ENCODE measurements at regions not wholly inside any gene's neighbourhood (a gene's known extent, or its start where the extent isn't known, plus 50 kb on each side); places are given as distances from the start of the nearest gene placed in this dataset.
A peak's percentile ranks its signal among the peaks of the same experiment; 100 is the strongest.

DNA sequence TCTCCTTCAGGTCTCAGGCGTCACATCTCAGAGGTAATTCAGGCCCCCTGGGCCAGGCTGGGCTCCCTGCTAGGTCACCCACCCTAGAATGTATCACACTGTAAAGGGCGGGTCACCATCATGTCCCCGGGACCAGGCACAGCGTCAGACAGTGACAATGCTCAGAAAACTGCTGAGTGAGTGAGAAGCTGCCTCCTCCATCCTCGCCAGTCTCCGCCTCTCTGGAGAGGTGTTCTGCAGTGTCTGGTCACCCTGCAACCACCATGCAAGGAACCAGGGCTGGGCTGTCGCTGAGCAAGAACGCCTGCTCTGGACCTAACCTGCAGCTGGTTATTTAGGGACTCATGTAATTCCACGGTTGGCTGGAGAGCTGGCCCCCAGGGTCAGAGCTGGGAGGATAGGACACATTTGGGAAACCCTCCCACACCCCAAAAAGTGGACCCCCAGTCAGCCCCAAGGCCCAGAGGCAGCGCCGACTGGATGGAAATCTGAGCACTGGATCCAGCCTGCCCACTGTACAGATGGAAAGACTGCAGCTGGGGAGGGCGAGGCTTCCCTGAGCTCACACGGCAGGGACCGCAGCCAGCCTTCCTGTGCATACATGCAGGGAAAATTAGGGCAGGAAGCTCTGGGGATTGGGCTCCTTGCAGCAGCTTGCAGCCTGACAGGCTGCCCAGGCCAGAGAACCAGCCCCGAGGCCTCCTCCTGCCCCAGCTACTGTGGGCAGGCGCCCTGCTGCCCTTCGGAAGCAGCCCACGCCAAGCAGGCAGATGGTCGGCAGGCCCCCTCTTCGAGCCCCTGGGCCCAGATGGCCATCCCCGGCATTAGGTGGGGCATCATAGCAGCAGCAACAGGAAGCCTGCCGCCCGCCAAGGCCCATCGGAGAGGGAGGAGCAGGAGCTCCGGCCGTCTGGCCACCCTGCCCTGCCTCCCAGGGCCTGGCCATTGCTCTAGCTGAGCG, 105.4 kb upstream of the ZMIZ1 start:
- DNase-seq, result no peak

DNA sequence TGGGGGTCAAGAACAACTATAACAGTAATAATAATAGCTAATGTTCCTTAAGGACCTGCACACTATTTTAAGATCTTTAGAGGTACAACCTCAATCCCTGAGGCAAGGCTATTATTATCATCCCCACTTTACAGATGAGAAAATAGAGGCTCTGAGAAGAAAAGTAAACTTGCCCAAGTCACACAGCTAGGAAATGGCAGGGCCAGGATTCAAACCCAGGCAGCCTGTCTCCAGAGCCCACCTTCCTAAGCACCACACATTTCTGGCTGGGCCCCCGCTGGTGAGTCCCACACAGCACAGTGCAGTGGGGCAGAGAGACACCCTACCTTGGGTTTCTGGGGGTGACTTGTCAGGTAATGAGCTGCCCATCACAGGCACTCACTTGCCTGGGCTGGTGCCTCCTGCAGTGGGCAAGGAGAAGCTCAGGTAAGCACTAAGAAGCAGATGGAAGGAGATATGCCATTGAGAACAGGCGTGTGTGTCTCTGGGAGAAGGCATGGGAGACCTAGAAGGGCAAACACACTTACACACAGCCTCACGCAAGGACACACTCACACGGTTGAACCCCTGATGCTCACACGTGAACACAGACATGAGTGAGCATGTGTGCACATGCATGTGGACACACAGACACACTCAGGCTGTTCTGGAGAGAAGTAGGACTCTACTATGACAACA, 104.4 kb upstream of the ZMIZ1 start:
- DNase-seq, result no peak

DNA sequence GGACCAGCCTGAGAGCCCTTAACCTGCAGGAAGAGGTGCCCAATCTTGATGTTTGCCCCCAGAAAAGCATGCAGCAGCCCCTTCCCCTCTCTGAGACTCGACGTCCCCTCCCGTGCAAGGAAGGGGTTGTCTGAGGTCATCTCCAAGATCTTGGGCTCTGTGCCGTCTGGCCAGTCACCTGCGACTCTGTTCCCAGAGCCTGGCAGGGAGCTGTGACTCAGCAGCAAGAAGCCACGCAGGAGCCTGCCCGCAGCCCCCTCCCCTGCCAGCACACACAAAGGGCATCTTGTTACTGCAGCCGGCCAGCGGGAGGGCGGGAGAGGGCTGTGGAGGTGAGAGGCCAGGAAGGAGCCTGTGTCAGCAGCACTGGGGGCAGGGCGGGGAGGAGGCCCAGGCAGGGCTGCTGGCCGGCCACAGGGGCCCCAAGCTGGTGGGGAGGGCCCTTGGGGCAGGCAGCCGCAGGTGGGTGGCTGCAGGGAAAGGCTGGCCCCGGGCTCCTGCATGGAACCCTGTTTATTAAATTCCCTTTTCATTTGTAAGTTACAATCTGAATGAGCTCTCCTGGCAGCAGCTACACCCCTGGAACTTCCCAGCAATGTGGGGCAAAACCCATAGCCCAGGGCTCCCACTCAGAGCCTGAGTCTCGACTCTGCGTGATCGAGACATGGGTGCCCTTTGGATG, 103.7 kb upstream of the ZMIZ1 start:
- no peak for DNase-seq

DNA sequence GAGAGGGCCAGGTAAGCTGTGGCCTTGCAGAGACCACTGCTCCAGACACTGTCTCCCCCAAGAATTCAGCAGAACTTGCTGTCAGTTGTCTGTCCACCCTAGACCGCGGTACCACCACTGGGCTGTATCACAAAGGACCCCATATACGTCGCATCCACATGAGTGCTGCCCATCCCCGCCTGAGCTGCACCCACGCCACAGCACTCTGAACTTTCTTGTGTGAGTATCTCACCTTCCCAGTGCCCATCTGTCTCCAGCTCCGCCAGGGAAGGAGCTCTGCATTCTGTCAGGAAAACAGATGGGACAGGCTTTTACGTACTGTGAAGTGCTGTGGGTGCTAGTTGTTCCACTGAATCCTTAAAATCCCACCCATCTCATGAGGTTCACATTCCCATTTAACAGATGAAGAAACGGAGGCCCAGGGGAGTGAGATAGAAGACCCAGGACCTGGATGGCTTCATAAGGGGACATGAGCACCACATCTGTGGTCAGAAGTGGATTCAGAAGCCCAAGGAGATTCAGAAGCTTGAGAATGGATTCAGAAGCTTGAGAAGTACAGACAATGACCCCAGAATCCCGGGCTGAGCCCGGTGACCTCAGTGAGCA, 102.5 kb upstream of the ZMIZ1 start:
- DNase-seq, result no peak

DNA sequence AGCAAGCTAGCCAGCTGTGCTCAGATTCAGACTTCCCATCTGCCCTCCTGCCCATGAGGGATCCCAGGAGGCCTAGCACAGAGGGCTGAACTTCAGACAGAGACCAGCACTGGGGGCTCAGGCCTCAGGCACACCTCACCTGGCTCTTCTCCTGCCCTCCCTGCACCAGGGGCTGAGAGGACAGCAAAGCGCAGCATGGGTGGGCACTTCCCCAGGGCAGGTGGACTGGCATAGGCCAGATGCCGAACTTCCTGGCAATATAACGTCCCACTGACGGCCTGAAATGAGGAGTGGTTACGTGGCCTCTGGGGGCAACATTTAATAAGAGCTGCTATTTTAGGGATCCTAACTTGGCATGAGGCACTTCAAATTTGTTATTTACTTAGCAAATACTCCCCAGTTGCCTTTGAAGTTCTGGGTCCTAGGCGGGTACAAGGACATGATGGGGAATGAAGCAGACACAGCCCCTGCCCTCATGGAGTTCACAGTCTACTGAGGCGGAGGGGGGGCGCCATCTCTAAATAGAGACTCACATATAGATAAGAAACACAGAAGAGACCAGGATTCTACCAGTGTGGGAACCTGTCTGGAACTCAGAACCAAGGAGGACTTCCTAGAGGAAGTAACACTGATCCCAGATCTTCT, 101.8 kb upstream of the ZMIZ1 start:
- DNase-seq, result no peak

DNA sequence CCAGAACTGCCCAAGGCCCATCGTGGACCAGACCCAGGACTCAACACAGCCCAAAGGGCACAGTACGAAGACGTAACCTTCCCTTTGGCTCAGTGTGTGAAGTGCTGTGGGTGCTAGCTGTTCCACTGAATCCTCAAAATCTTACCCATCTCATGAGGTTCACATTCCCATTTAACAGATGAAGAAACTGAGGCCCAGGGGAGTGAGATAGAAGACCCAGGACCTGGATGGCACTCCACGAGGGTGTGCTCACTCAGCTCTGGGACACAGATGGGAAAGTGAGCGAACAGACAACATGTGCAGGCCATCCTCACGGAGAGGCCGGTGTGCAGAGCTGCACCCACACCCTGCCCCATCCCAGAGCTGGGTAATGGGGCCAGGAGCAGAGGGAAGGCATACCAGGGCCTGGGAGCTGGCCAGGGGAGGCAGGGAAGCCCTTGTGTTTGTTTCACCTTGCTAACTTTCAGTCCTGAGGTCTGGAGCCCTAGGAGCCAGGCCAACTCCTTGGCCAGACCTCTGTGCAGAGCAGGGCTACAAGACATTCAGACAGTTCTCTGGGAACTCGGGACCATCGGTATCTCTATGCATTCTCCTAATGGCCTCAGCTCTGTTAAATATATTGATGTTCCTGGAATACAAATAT, 100.3 kb upstream of the ZMIZ1 start:
- DNase-seq, result no peak

DNA sequence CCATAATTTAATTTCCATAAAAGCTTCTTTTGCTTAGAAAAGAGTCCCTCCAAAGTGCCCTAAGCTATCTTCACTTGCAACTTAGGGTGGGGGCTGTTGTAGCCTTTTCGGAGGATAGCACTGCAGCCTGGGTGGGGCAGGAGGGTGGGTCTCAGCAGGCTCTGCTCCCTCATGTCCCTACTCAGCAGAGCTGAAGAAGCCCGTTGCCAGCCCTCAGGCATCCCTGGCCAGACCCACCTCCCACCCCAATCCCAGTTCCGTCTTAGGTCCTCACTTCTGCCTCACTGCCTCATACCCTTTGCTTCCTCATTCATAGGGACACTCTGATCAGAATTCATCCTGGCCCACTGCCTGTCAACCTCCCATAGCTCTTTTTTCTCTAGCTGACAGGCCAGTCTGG, 99.8 kb upstream of the ZMIZ1 start:
- no peak for DNase-seq

DNA sequence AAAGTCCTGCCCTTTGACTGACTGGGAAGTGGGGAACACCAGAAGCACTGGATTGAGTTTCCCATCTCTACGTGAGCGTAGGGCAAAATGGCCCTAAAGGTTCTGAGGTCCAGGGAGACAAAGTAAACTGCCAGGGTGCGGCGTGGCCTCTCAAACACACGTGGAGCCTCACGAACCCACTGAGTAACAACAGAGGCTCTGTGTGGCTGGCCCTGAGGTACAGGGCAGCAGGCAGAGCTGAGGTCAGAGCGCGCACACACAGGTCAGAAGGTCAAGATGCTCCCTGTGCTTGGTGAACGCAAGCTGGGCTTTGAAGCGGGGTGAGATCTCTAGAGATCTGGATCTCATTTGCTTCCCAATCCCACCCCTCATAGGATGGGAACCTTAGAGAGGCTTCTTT, 99.0 kb upstream of the ZMIZ1 start:
- DNase-seq, result no peak

DNA sequence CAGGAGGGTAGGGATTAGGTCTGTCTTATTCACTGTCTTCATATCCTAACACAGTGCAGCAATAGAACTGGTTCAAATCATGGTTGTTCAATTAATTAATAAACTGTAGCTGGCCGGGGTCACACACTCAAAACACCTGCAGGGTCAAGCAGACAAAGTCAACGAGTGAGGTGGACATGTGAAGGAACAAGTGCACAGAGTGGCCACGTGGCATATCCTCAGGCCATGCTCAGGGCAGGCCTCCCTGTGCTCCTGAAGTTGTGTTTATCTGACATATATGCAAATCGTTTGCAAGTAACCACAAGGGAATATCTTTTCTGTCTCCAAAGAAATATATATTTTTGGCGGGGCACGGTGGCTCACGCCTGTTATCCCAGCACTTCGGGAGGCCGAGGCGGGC, 98.5 kb upstream of the ZMIZ1 start:
- DNase-seq, result no peak

DNA sequence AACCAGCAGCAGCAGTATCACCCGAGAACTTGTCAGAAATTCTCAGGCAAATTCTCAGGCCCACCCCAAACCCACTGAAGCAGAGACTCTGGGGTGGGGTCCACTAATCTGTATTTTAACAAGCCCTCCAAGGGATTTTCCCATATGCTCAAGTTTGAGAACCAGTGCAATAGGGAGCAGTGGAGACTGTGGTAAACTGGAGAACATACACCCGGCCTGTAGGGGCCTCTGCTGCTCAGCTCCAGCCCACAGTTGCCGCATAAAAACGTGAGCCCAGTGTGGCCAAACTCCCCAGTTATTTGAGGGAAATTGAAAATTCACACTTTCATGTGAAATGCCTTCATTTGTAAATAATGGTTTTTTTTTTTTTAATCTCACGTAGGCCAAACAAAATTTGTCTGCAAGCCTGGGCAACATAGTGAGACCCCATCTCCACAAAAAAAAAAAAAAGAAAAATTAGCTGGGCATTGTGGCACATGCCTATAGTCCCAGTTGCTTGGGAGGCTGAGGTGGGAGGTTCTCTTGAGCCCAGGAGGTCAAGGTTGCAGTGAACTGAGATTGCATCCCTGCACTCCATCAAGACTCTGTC, 97.6 kb upstream of the ZMIZ1 start:
- no peak for DNase-seq

DNA sequence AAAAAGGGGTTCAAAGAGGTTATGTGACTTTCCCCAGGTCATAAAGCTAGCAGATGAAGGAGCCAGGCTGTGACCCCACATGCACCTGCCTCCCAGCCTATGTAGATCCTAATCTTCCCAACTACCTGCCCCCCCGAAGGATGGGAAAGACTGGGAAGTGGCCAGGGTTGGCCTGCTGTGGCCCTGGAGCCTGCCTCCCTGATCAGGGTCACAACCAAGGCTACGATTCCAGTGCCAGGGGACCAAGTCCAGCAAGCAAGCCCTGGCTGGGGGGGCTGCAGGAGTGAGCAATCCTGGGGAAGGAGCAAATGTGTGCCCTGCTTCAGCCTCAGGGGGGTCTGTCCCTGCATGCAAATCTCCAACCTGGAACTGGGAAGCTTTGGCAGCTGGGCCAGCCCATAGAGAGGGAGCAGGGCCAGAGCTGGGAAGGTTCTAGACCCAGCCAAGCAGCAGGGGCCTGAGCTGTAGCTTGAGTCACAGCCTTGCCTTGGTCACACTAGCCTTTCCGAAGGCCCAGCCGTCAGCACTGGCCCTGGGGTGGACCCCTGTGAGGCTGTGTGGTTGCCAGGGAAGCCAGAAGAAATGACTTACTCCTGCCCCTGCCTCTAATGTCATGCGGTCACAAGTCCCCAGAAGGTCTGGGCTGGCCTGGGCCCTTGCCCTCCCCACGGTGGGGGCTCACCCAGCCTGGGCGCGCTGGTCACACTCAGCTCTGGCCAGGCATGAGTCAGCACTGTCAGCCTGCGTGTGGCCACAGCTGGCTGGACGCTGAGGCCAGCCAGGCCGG, 96.4 kb upstream of the ZMIZ1 start:
- DNase-seq, result no peak

DNA sequence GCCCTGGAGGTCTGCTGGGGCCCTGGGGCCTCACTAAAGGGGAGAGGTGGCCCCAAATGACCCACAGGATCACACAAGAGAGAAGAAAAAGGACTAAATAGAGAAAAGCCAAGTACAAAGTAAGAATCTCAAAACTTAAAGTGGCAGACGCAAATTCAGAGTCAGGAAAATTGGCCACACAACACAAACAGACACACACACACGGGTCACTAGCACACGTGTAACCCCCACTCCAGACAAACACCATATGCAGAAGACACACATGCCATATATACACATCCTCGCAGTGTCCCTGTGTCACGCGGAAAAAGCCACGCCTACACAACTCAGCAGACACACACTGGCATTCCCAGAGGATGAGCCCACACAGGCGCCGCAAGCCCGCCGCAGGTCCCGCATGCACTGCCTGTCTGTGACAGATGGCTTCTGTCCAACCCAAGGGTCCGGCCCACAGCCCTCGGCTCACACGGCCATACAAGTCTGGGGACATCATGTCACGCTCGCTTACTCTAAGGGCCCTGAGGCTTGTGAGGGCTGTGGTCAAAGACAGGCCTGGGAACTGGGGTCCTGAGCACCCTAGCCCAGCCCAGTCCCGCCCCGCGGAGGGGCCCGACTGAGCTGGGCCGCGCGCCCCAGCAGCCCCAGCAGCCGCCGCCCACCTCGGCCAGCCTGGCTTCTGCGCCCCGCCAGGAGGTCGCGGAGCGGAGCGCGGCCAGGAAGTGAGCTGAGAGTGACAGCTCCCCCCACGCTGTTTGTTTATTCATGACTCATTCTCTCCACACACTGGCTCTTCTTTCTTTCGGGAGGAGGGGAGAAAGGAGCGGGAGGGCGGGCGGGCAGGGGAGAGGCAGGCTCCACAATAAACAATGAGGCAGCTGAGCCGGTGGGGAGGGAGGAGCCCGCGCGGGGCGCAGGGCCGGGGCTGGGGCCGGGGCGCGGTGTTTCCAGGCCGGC, 95.5 kb upstream of the ZMIZ1 start:
- DNase-seq, result peak; percentile 66

DNA sequence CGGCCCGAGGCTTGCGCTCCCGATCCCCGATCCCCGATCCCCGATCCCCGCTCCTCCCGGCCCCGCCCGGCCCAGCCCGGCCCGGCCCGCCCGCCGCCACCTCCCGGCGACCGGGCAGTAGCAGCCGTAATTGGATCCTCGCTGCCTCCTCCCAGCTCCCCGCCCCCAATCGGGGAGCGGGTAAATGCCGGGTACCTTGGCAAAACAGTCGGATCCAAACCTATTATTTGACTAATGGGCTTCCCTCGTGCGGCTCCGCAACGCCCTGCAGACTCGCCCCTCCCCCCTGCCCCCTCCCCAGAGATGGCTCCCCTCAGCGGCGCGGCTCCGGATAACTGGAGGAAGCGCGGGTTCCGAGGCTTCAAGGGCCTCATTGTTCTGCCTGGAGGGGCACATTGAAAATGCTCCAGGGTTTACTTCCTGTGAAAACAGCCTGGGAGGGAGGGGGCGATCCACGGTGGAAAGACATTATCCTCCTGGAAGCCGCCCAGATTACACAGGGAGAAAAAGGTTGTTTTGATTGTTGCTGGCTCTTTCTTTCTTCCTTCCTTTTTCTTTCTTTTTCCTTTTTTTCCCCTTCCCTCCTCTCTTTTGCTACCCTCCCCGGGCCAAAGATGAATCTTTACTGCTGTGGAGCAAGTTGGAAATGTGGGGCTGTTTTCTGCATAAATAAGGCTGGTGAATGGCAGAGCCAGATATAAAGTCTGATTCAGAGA, 94.7 kb upstream of the ZMIZ1 start:
- peak; percentile 19 for DNase-seq

DNA sequence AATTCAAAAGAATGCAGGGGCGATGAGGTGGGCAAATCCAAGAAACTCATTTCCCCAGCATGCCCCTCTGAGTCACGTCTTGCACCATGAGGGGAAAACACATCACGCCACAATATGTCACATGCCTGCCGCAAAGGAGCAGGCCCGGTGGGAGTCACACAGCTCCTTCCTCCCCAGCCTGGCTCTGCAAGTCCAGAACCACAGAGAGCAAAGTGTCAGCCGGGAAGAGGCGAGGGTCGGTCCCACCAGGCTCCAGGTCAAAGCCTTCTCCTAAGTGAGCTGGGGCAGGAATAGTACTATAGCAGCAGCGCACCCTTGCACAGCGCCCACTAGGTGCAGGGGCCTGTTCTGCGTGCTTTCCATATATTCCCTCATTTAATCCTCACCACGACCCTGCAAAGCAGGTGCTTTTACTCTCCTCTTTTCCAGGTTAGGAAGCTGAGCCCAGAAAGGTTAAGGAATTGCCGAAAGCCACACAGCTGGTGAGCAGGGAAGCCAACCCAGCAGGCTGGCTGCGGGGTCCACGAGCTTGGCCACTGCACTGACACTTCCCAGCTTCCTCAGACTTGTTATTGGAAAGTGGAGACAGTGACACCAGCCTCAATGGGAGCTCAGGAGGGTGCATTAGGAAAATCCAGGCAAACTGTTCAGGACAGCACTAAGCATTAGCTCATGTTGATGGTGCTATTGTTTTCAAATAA, 94.0 kb upstream of the ZMIZ1 start:
- DNase-seq, result peak; percentile 74

DNA sequence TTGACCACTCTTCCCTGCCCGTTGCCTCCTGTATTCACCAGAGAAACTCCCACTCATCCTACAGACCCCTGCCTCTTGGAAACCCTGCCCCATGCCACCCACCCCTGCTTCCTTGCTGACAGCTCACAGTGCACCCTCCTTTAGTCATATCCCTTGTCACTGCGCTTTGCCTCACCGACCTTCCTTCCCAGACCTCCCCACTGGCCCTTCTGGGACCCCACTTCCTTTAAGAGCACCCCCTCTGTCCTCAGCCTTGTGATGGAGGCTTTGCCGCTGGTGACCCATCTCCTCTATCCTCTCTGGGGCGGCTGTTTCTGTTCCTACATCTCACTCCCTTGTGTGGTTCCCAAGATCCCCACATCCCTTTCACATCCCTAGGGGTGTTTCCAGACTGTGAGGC, 92.8 kb upstream of the ZMIZ1 start:
- no peak for DNase-seq

DNA sequence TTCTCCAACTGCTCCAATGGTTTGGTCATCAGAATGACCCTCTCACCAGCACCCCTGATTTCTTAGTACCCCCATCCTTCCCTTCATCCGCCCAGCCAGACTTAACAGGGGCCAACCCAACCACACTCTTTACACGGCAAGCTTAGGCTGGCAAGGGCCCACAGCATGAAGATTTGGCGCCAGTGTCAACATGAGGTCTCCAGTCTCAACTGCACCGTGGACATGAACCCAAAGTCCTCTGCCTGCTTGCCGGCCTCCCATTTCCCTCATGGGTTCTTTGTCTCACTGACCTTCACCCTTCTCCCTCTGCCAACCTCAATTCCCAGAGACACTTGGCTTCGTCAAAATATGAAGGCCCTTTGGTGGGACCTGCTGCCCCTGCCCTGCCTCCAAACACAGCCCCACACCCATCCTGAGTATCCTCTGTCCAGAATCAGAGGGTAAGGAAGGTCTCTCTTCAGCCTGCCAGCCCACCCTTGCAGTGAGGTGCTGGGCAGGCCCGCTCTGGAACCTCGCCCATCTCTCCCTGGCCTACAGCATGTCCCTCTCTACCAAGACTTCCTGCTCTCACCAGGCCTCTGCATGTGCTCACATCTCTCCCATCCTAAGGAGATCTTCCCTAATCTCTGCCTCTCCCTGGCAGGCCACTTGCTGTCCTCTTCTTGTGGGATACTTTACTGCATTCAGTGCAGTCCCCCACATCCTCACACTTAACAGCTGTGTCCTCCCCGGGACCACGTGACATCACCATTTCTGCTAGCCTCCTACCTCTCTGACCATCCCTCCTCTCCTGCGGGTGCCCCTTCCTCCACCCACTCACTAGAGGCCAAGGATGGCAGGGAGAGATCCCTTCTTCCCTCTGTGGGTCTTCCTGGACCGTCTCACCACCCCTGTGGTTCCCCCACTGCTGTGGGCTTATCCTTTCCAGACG, 91.7 kb upstream of the ZMIZ1 start:
- DNase-seq, result no peak

DNA sequence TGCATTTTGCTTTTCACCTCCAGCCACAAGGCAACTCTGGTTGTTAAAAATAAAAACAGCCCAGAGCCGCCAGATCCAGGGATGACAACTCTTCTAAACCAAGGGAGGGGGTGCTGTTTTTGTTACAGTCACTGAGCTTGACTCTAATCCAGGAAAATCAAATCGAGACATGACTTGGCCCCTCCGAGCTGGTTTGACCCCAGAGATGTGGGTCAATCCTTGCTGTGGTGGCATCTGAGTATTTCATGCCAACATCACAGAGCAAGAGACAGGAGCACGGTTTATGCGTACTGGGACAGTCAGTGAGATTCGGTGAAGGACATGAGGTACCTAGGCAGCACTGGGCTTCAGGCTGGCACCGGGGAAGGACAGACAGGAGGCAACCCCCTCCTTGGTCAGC, 88.8 kb upstream of the ZMIZ1 start:
- DNase-seq, result no peak

All from CD4-positive, alpha-beta T cell treated with Interferon gamma for 1 hour (primary cell).